IPS-18a (cell line): ENCODE measurements at regions not wholly inside any gene's neighbourhood (a gene's known extent, or its start where the extent isn't known, plus 50 kb on each side); places are given as distances from the start of the nearest gene placed in this dataset.

Source experiments
- H3K27ac ChIP-seq: one replicate; pipeline ENCODE4 v1.5.1; 2013; ENCODE audit warnings: low read length
- H3K27me3 ChIP-seq: one replicate; pipeline ENCODE4 v1.6.1; 2013; ENCODE audit warnings: mild to moderate bottlenecking, low read length; ENCODE audit not compliant: control insufficient read depth, insufficient read depth
- H3K36me3 ChIP-seq: one replicate; pipeline ENCODE4 v1.6.1; 2013; ENCODE audit warnings: low read depth, low read length; ENCODE audit not compliant: control insufficient read depth
- H3K4me1 ChIP-seq: one replicate; pipeline ENCODE4 v1.6.1; 2013; ENCODE audit warnings: low read depth, low read length; ENCODE audit not compliant: control insufficient read depth
- H3K4me3 ChIP-seq: one replicate; pipeline ENCODE4 v1.5.1; 2013; ENCODE audit warnings: low read length
- H3K9ac ChIP-seq: one replicate; pipeline ENCODE4 v1.6.1; 2013; ENCODE audit warnings: mild to moderate bottlenecking, low read length, moderate library complexity
- H3K9me3 ChIP-seq: one replicate; pipeline ENCODE4 v1.6.1; 2013; ENCODE audit warnings: low read depth, low read length; ENCODE audit not compliant: control insufficient read depth

DNA sequence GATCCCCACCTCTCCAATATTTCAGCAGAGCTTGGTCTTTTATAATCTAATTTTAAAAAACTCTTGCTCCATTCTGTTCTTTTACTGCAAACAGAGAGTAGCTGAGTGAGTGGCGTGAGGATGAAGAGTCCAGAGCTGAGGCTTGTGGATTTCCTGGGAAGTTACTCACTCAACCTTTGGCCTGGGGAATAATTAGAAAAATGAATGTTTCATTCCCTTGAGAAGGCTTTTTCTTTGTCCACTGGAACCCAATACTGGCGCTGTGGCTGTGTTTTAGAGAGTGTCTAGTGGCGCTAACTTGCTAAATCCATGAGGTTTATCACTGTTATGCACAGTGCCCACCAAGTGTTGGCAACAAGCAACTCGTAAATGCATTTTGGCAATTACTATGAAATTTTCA, 251.5 kb downstream of the HIVEP2 start:
- Histone ChIP-seq H3K9ac (no peak overlapping the region), H3K4me3 (no peak overlapping the region)

DNA sequence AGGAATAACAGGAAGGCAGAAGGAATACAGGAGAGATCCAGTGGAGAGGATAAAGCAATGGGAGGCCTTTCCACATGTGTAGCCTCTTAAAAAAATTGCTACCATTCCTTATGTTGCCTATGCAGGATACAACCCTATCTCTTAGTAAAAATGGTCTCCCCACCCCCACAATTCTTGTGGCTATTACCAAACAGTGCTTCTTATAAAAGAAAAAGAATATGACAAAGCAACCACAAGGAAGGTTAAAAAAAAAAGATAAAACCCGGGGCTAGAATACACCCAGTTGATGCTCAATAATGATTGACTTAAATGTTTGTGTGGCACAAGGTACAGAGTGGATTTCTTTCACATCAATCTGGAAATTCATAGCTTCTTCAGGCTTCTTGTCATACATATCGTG, 250.9 kb downstream of the HIVEP2 start:
- H3K4me3 ChIP-seq: no peak overlapping the region
- no peaks in the 10 kb centered on the region for H3K27me3 ChIP-seq
- H3K9ac ChIP-seq: no peak overlapping the region
- H3K9me3 ChIP-seq: no peaks in the 10 kb centered on the region
- no peak overlapping the region for H3K27ac ChIP-seq
- H3K36me3 ChIP-seq: no peaks in the 10 kb centered on the region
- H3K4me1 ChIP-seq: no peaks in the 10 kb centered on the region

More for the DNA sequence above, 251.5 kb downstream of the HIVEP2 start:
- Histone ChIP-seq H3K27ac (no peak overlapping the region), H3K27me3 (no peaks in the 10 kb centered on the region), H3K9me3 (no peaks in the 10 kb centered on the region), H3K4me1 (no peaks in the 10 kb centered on the region), H3K36me3 (no peaks in the 10 kb centered on the region)

DNA sequence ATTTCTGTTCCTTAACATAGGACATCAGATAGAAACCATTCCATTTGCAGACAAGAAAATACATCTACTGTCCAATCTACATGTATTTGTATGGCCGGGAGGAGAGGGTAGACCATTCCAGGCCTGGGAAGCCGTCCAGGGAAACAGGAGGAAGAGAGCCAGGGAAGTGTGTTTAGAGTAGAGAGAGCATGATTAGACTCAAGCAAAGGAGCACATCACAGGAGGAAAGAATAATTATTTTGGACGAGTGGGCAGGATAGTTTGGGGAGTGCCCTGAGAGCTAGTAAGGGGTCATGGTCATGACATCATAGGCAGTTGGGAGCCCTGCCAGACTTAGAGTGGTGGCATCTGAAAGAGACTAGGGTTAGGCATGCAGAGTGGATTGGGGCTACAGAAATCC, 250.0 kb downstream of the HIVEP2 start:
- H3K4me3 ChIP-seq: no peak overlapping the region
- H3K9me3 ChIP-seq: no peaks in the 10 kb centered on the region
- H3K27me3 ChIP-seq: no peaks in the 10 kb centered on the region
- no peaks in the 10 kb centered on the region for H3K36me3 ChIP-seq
- H3K9ac ChIP-seq: no peak overlapping the region
- H3K27ac ChIP-seq: no peak overlapping the region
- H3K4me1 ChIP-seq: no peaks in the 10 kb centered on the region

DNA sequence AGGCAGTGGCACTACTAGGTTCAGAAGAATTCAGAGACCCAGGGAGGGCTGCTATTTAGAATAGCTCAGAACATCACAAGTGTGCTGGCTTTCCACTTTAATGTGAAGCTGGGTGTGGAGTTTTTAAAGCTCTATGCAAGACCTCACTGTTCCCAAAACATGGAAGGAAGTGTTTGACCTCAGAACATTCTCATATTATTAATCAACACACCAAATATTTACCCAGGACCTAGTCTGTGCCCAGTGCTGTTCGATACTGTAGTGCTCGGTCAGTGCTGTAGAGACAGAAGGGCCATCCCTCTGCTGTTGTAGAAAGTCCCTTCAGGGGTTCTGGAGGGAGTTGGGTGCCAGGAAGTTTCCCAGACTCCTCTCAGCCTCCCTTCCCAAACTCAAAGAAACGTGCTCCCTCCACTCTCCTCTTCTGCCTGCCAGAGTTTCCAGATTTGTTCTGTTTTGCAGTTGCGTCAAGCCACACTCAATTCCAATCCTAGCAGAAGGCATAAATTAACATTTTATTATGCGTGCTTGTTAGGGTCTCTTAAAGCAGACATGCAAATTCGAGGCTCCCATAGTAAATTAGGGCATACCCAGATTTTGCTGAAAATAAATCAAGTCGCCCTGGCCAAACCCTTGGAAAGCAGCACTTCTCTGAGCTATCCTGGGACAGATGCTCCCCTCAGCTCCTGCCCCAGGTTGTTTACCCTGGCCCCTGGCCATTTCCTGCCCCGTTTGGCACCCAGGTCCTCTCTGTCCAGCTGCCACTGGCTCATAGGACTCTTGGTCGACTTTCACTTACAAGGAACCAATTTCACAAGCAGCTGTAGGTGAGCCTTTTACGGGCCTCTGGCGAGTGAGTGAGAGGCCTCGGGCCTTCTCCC, 248.6 kb downstream of the HIVEP2 start:
- H3K9me3 ChIP-seq: no peaks in the 10 kb centered on the region
- no peak overlapping the region for H3K27ac ChIP-seq
- H3K36me3 ChIP-seq: no peaks in the 10 kb centered on the region
- no peaks in the 10 kb centered on the region for H3K4me1 ChIP-seq
- H3K9ac ChIP-seq: no peak overlapping the region
- no peak overlapping the region for H3K4me3 ChIP-seq
- H3K27me3 ChIP-seq: no peaks in the 10 kb centered on the region

GRCh38 chr6:142697001-142697335, 248.0 kb downstream of the HIVEP2 start:
- Histone ChIP-seq H3K36me3 (no peaks in the 10 kb centered on the region), H3K27ac (no peak overlapping the region), H3K9ac (no peak overlapping the region), H3K27me3 (no peaks in the 10 kb centered on the region), H3K4me1 (no peaks in the 10 kb centered on the region), H3K4me3 (no peak overlapping the region), H3K9me3 (no peaks in the 10 kb centered on the region)

DNA sequence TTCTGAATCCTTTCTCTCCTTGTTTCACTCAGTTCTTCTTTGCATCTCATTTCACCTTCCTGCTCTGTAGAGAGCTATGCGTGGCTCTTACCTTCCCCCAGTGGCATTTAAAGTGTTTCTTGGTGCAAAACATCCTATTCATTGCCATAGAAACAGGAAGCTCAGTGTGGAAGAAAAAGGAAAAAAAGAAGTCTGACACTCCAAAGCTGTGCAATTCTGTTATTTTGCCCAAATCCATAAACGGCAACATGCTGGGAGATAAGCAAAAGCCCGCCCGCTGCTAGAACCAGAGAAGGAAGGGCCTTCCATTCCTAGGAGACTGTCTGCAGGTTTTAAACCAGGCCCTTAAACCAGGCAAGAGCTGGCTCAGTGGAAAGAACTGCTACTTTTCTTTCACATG, 247.1 kb downstream of the HIVEP2 start:
- H3K36me3 ChIP-seq: no peaks in the 10 kb centered on the region
- H3K27ac ChIP-seq: no peak overlapping the region
- H3K4me1 ChIP-seq: peaks cover 6% of the 10 kb centered on the region
- H3K4me3 ChIP-seq: no peak overlapping the region
- H3K27me3 ChIP-seq: no peaks in the 10 kb centered on the region
- no peaks in the 10 kb centered on the region for H3K9me3 ChIP-seq
- H3K9ac ChIP-seq: no peak overlapping the region

GRCh38 chr6:142698751-142699150, 246.2 kb downstream of the HIVEP2 start:
- Histone ChIP-seq H3K27ac (no peak overlapping the region), H3K4me3 (no peak overlapping the region), H3K27me3 (no peaks in the 10 kb centered on the region), H3K4me1 (peaks cover 8% of the 10 kb centered on the region), H3K36me3 (no peaks in the 10 kb centered on the region), H3K9ac (no peak overlapping the region), H3K9me3 (no peaks in the 10 kb centered on the region)

GRCh38 chr6:142699391-142699790, 245.6 kb downstream of the HIVEP2 start:
- Histone ChIP-seq H3K4me3 (no peak overlapping the region), H3K9ac (no peak overlapping the region), H3K27me3 (no peaks in the 10 kb centered on the region), H3K4me1 (peaks cover 8% of the 10 kb centered on the region), H3K27ac (no peak overlapping the region), H3K9me3 (no peaks in the 10 kb centered on the region), H3K36me3 (no peaks in the 10 kb centered on the region)

- no peaks in the 10 kb centered on the region for H3K36me3 ChIP-seq
- H3K9ac ChIP-seq: no peak overlapping the region
- H3K9me3 ChIP-seq: no peaks in the 10 kb centered on the region
- no peak overlapping the region for H3K4me3 ChIP-seq
- peaks cover 8% of the 10 kb centered on the region for H3K4me1 ChIP-seq
- H3K27ac ChIP-seq: no peak overlapping the region
- no peaks in the 10 kb centered on the region for H3K27me3 ChIP-seq
Observed at GRCh38 chr6:142700032-142700431, 244.9 kb downstream of the HIVEP2 start.

- no peak overlapping the region for H3K4me3 ChIP-seq
- no peaks in the 10 kb centered on the region for H3K9me3 ChIP-seq
- peaks cover 8% of the 10 kb centered on the region for H3K4me1 ChIP-seq
- H3K9ac ChIP-seq: no peak overlapping the region
- no peak overlapping the region for H3K27ac ChIP-seq
- no peaks in the 10 kb centered on the region for H3K36me3 ChIP-seq
- H3K27me3 ChIP-seq: no peaks in the 10 kb centered on the region
Observed at GRCh38 chr6:142700671-142701312, 244.2 kb downstream of the HIVEP2 start.
